ENCODE measurements at regions not wholly inside any gene's neighbourhood (a gene's known extent, or its start where the extent isn't known, plus 50 kb on each side); places are given as distances from the start of the nearest gene placed in this dataset.

DNA sequence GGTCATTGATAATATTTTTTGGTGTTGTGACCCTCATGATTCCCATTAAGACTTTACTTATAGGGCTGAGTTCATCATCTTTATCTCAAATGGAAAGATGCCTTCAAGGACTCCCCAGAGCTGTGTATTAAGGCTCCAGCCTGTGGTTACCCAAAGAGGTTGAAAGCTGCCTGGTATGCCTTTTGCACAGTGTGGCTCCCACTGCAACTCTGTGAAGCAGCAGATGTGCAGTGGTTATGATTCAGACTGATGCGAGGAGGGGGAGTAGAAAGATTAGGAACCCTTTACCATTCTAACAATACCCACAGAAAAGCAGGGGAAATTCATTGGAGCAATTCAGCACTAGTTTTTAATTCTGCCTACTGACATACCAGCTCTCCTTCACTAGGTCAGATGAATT, 560.0 kb downstream of the INSC start:
- intact Hi-C loops (cut with DNase I) = no loop called here
- no peaks in the 10 kb centered on the region for H3K36me3 ChIP-seq (ENCODE audit: control insufficient read depth in 2 of 3, insufficient read depth in 3 of 3, low read length in 3 of 3)
- FAIRE-seq = no peak

DNA sequence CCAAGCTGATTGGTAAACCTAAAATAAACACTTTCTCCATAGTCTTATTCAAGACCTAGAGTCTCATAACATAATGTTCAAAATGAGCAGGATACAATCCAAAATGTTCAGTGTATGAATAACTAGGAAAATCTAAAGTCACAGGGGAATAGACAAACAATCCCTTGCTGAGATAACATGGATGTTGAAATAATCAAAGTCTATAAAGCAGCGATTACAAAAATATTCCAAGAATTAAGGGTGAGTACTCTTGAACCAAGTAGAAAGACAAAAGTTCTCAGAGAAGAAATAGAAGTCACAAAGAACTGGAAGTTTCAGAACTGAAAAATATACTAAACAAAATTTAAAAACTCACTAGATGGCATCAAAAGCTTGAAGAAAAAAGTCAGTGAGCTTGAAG, 561.0 kb downstream of the INSC start:
- FAIRE-seq = no peak
- Histone ChIP-seq H3K4me3 (ENCODE audit: low read length in 3 of 3) (no peak overlapping the region), H3K4me1 (ENCODE audit: control insufficient read depth in 2 of 3, insufficient read depth in 2 of 3, low read depth in 1 of 3, low read length in 3 of 3) (no peaks in the 10 kb centered on the region), H3K9ac (ENCODE audit: low read length in 3 of 3) (no peak overlapping the region), H3K27ac (ENCODE audit: low read depth in 2 of 2, low read length in 2 of 2) (no peak overlapping the region), H3K36me3 (ENCODE audit: control insufficient read depth in 2 of 3, insufficient read depth in 3 of 3, low read length in 3 of 3) (no peaks in the 10 kb centered on the region), H3K27me3 (ENCODE audit: control insufficient read depth, insufficient read depth, low read length) (no peaks in the 10 kb centered on the region), H3K9me3 (ENCODE audit: control insufficient read depth in 2 of 3, insufficient read depth in 1 of 3, low read length in 3 of 3) (no peaks in the 10 kb centered on the region)
- DNase-seq = no peak
- TF ChIP-seq, protein P1, sequence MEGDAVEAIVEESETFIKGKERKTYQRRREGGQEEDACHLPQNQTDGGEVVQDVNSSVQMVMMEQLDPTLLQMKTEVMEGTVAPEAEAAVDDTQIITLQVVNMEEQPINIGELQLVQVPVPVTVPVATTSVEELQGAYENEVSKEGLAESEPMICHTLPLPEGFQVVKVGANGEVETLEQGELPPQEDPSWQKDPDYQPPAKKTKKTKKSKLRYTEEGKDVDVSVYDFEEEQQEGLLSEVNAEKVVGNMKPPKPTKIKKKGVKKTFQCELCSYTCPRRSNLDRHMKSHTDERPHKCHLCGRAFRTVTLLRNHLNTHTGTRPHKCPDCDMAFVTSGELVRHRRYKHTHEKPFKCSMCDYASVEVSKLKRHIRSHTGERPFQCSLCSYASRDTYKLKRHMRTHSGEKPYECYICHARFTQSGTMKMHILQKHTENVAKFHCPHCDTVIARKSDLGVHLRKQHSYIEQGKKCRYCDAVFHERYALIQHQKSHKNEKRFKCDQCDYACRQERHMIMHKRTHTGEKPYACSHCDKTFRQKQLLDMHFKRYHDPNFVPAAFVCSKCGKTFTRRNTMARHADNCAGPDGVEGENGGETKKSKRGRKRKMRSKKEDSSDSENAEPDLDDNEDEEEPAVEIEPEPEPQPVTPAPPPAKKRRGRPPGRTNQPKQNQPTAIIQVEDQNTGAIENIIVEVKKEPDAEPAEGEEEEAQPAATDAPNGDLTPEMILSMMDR (IDR thresholded peaks at IDR 0.05; ENCODE audit: borderline replicate concordance, extremely low read depth, insufficient read depth) = no peak
- intact Hi-C loops (cut with DNase I) = no loop called here

More for the DNA sequence above, 560.0 kb downstream of the INSC start:
- DNase-seq = no peak
- Histone ChIP-seq H3K4me1 (ENCODE audit: control insufficient read depth in 2 of 3, insufficient read depth in 2 of 3, low read depth in 1 of 3, low read length in 3 of 3) (no peaks in the 10 kb centered on the region), H3K4me3 (ENCODE audit: low read length in 3 of 3) (no peak overlapping the region), H3K27me3 (ENCODE audit: control insufficient read depth, insufficient read depth, low read length) (no peaks in the 10 kb centered on the region), H3K9me3 (ENCODE audit: control insufficient read depth in 2 of 3, insufficient read depth in 1 of 3, low read length in 3 of 3) (no peaks in the 10 kb centered on the region), H3K9ac (ENCODE audit: low read length in 3 of 3) (no peak overlapping the region), H3K27ac (ENCODE audit: low read depth in 2 of 2, low read length in 2 of 2) (no peak overlapping the region)
- TF ChIP-seq, protein P1 (IDR thresholded peaks at IDR 0.05; ENCODE audit: borderline replicate concordance, extremely low read depth, insufficient read depth) = no peak

DNA sequence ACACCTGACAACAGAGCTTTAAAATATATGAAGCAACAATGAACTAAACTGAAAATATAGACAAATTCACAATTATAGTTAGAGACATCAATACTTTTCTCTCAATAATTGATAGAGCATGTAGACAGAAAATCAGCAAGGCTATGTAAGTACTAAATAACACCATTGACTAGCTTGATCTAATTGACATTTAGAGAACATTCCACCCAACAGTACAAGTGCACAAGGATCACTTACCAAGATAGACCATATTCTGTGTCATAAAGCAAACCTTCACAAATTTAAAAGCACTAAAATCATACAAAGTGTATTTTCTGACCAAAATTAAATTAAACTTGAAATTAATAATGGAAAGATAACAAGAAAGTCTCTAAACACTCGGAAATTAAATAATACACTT, 562.5 kb downstream of the INSC start:
- DNase-seq = no peak
- no peaks in the 10 kb centered on the region for H3K4me1 ChIP-seq (ENCODE audit: control insufficient read depth in 2 of 3, insufficient read depth in 2 of 3, low read depth in 1 of 3, low read length in 3 of 3)
- H3K9ac ChIP-seq (ENCODE audit: low read length in 3 of 3) = no peak overlapping the region
- no peaks in the 10 kb centered on the region for H3K9me3 ChIP-seq (ENCODE audit: control insufficient read depth in 2 of 3, insufficient read depth in 1 of 3, low read length in 3 of 3)
- TF ChIP-seq, protein P1 (IDR thresholded peaks at IDR 0.05; ENCODE audit: borderline replicate concordance, extremely low read depth, insufficient read depth) = no peak
- no peak overlapping the region for H3K27ac ChIP-seq (ENCODE audit: low read depth in 2 of 2, low read length in 2 of 2)
- no peaks in the 10 kb centered on the region for H3K27me3 ChIP-seq (ENCODE audit: control insufficient read depth, insufficient read depth, low read length)
- intact Hi-C loops (cut with DNase I) = no loop called here
- H3K36me3 ChIP-seq (ENCODE audit: control insufficient read depth in 2 of 3, insufficient read depth in 3 of 3, low read length in 3 of 3) = no peaks in the 10 kb centered on the region
- no peak overlapping the region for H3K4me3 ChIP-seq (ENCODE audit: low read length in 3 of 3)
- FAIRE-seq = no peak

DNA sequence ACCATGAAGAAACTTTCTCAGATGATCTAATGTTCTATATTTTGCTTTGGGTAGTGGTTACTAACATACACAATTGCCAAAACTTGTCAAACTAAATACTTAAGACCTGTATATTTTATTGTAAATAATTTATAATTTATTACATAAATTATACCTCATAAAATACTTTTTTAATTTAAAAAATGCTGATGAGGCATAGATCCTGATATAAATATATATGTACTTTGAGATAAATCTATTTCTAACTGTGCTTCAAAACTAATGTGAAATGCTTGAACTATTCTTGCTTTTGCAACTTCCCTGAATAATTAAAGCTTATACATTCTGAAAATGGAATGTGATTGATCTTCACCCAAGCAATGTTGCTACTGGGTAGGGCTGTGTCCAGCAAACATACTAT, 568.8 kb downstream of the INSC start:
- TF ChIP-seq, protein P1 (IDR thresholded peaks at IDR 0.05; ENCODE audit: borderline replicate concordance, extremely low read depth, insufficient read depth) = no peak
- no peak overlapping the region for H3K9ac ChIP-seq (ENCODE audit: low read length in 3 of 3)
- H3K4me3 ChIP-seq (ENCODE audit: low read length in 3 of 3) = no peak overlapping the region
- H3K27ac ChIP-seq (ENCODE audit: low read depth in 2 of 2, low read length in 2 of 2) = no peak overlapping the region
- H3K4me1 ChIP-seq (ENCODE audit: control insufficient read depth in 2 of 3, insufficient read depth in 2 of 3, low read depth in 1 of 3, low read length in 3 of 3) = no peaks in the 10 kb centered on the region
- no peaks in the 10 kb centered on the region for H3K9me3 ChIP-seq (ENCODE audit: control insufficient read depth in 2 of 3, insufficient read depth in 1 of 3, low read length in 3 of 3)
- no peak for DNase-seq
- H3K36me3 ChIP-seq (ENCODE audit: control insufficient read depth in 2 of 3, insufficient read depth in 3 of 3, low read length in 3 of 3) = no peaks in the 10 kb centered on the region
- FAIRE-seq = no peak
- H3K27me3 ChIP-seq (ENCODE audit: control insufficient read depth, insufficient read depth, low read length) = no peaks in the 10 kb centered on the region
- intact Hi-C loops (cut with DNase I) = no loop called here
